ENCODE measurements at regions not wholly inside any gene's neighbourhood (a gene's known extent, or its start where the extent isn't known, plus 50 kb on each side); places are given as distances from the start of the nearest gene placed in this dataset.

DNA sequence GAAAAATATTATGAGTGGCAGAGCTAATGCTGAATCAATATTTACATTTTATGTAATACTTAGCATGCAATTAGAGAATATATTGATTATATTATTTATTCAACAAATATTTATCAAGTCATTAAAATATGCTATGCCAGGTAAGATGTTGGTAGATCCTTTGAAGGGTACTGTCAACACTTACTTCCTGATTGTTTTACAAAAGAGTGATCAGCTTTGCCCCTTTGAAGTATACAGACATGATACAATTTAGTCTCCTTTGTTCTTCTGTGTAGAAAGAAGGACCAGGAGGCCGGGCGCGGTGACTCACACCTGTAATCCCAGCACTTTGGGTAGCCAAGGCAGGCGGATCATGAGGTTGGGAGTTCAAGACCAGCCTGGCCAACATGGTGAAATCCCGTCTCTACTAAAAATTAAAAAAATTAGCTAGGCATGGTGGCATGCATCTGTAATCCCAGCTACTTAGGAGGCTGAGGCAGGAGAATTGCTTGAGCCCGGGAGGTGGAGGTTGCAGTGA lies 73.9 kb upstream of the IFNG-AS1 start:
- TF ChIP-seq CTCF (IDR thresholded peaks at IDR 0.05; ENCODE audit: low read depth, low read length) (no peak), POLR2A (IDR thresholded peaks at IDR 0.05; ENCODE audit: extremely low read depth, insufficient read length) (no peak)

All from NB4 (cell line).